ENCODE measurements at regions not wholly inside any gene's neighbourhood (a gene's known extent, or its start where the extent isn't known, plus 50 kb on each side); places are given as distances from the start of the nearest gene placed in this dataset.

DNA sequence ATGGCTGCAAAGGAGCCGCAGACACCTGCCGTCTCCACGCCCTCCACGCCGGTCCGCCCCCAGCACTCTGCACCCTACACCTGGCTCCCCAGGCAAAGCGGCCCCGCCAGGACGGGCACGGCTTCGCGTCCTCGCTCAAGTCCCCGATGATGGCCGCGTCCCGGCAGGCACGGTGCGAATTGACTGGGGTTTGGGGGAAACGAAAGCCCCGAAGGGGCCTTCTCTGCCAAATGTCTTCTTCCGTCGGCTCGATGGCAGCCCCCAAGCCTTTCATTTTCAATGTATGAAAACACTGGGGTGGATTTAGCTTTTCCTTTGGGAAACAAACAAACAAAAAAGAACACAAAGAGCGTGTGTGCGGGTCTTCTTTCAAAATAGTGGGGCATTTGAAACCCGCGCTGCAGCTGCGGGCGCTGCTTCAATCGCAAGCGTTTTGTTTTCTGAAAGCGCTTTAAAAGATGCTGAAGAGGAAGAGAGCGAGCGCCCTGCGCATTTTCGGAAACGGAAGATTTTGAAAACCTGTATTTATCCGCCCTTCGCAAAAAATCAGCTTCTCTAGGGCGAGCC, 160.0 kb downstream of the RMI1 start:
- no peak for TF ChIP-seq CDX4 (CRISPR knock-in tag; IDR thresholded peaks at IDR 0.05; ENCODE audit: borderline replicate concordance)
- TF ChIP-seq, protein P1, sequence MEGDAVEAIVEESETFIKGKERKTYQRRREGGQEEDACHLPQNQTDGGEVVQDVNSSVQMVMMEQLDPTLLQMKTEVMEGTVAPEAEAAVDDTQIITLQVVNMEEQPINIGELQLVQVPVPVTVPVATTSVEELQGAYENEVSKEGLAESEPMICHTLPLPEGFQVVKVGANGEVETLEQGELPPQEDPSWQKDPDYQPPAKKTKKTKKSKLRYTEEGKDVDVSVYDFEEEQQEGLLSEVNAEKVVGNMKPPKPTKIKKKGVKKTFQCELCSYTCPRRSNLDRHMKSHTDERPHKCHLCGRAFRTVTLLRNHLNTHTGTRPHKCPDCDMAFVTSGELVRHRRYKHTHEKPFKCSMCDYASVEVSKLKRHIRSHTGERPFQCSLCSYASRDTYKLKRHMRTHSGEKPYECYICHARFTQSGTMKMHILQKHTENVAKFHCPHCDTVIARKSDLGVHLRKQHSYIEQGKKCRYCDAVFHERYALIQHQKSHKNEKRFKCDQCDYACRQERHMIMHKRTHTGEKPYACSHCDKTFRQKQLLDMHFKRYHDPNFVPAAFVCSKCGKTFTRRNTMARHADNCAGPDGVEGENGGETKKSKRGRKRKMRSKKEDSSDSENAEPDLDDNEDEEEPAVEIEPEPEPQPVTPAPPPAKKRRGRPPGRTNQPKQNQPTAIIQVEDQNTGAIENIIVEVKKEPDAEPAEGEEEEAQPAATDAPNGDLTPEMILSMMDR (IDR thresholded peaks at IDR 0.05) = no peak
- no peak for TF ChIP-seq RORB (CRISPR knock-in tag; IDR thresholded peaks at IDR 0.05)
- no peak for TF ChIP-seq ZBTB43 (CRISPR knock-in tag; IDR thresholded peaks at IDR 0.05)
- TF ChIP-seq, protein P2, sequence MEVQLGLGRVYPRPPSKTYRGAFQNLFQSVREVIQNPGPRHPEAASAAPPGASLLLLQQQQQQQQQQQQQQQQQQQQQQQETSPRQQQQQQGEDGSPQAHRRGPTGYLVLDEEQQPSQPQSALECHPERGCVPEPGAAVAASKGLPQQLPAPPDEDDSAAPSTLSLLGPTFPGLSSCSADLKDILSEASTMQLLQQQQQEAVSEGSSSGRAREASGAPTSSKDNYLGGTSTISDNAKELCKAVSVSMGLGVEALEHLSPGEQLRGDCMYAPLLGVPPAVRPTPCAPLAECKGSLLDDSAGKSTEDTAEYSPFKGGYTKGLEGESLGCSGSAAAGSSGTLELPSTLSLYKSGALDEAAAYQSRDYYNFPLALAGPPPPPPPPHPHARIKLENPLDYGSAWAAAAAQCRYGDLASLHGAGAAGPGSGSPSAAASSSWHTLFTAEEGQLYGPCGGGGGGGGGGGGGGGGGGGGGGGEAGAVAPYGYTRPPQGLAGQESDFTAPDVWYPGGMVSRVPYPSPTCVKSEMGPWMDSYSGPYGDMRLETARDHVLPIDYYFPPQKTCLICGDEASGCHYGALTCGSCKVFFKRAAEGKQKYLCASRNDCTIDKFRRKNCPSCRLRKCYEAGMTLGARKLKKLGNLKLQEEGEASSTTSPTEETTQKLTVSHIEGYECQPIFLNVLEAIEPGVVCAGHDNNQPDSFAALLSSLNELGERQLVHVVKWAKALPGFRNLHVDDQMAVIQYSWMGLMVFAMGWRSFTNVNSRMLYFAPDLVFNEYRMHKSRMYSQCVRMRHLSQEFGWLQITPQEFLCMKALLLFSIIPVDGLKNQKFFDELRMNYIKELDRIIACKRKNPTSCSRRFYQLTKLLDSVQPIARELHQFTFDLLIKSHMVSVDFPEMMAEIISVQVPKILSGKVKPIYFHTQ (CRISPR knock-in tag; IDR thresholded peaks at IDR 0.05) = no peak
- no peak for TF ChIP-seq NR2C2 (CRISPR knock-in tag; IDR thresholded peaks at IDR 0.05)
- TF ChIP-seq ZNF263 (CRISPR knock-in tag; IDR thresholded peaks at IDR 0.05; ENCODE audit: low read depth) = no peak
- TF ChIP-seq, protein P3, sequence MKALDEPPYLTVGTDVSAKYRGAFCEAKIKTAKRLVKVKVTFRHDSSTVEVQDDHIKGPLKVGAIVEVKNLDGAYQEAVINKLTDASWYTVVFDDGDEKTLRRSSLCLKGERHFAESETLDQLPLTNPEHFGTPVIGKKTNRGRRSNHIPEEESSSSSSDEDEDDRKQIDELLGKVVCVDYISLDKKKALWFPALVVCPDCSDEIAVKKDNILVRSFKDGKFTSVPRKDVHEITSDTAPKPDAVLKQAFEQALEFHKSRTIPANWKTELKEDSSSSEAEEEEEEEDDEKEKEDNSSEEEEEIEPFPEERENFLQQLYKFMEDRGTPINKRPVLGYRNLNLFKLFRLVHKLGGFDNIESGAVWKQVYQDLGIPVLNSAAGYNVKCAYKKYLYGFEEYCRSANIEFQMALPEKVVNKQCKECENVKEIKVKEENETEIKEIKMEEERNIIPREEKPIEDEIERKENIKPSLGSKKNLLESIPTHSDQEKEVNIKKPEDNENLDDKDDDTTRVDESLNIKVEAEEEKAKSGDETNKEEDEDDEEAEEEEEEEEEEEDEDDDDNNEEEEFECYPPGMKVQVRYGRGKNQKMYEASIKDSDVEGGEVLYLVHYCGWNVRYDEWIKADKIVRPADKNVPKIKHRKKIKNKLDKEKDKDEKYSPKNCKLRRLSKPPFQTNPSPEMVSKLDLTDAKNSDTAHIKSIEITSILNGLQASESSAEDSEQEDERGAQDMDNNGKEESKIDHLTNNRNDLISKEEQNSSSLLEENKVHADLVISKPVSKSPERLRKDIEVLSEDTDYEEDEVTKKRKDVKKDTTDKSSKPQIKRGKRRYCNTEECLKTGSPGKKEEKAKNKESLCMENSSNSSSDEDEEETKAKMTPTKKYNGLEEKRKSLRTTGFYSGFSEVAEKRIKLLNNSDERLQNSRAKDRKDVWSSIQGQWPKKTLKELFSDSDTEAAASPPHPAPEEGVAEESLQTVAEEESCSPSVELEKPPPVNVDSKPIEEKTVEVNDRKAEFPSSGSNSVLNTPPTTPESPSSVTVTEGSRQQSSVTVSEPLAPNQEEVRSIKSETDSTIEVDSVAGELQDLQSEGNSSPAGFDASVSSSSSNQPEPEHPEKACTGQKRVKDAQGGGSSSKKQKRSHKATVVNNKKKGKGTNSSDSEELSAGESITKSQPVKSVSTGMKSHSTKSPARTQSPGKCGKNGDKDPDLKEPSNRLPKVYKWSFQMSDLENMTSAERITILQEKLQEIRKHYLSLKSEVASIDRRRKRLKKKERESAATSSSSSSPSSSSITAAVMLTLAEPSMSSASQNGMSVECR (CRISPR knock-in tag; IDR thresholded peaks at IDR 0.05; ENCODE audit: borderline replicate concordance) = no peak
- TF ChIP-seq E2F4 (CRISPR knock-in tag; IDR thresholded peaks at IDR 0.05; ENCODE audit: borderline replicate concordance, low read depth) = no peak
- TF ChIP-seq ELF4 (CRISPR knock-in tag; IDR thresholded peaks at IDR 0.05; ENCODE audit: low read depth) = no peak
- peak; percentile 66 for TF ChIP-seq MAX (CRISPR knock-in tag; IDR thresholded peaks at IDR 0.05)
- TF ChIP-seq ETV6 (CRISPR knock-in tag; IDR thresholded peaks at IDR 0.05) = no peak
- TF ChIP-seq ZNF232 (CRISPR knock-in tag; IDR thresholded peaks at IDR 0.05) = no peak
